ENCODE measurements at regions not wholly inside any gene's neighbourhood (a gene's known extent, or its start where the extent isn't known, plus 50 kb on each side); places are given as distances from the start of the nearest gene placed in this dataset.
A peak's percentile ranks its signal among the peaks of the same experiment; 100 is the strongest.
"Not testable (repeated sequence)": the region's sequence is repeated elsewhere in the genome, so short reads cannot be mapped to it uniquely, and the experiment has no call there.

DNA sequence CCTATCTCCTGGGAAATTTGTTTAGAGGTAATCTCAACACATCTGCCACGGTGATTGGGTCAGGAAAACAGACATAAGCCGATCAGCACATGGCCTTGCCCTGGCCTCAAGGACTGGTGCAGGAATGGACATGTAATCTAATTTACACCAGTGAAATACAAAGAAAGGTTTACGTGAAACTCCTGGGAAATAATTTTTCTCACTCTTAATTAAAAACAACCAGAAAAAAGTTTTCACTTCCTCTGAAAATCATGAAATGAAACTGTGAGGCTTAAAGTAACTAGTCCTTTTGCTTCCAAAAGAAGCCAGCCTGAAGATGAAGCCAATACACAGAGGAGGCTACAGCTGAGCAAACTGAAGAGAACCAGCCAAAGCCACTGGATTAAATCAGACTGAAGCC, 154.1 kb upstream of the FAM241A start:
- peak in 1 of 2 donors; percentile 26 for DNase-seq

DNA sequence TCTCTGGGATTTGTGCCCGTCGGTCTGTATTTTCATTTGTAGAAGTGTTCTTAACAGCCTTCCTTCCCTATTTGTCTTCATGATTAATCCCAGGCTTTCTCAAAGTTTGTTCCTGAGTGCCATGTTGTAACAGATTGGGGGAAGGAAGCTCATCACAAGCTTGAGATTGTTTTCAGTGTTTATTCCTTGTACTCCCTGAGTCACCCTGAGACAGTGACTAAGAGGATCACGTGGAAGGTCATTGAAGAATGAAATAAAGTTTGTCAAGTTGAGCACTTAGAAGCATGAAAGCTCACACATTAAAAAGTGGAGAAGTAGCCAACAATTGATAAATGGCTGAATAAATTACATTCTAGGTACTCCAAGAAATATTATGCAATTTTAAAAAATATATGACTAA, 153.5 kb upstream of the FAM241A start:
- DNase-seq, result peak; percentile 83 to 92

DNA sequence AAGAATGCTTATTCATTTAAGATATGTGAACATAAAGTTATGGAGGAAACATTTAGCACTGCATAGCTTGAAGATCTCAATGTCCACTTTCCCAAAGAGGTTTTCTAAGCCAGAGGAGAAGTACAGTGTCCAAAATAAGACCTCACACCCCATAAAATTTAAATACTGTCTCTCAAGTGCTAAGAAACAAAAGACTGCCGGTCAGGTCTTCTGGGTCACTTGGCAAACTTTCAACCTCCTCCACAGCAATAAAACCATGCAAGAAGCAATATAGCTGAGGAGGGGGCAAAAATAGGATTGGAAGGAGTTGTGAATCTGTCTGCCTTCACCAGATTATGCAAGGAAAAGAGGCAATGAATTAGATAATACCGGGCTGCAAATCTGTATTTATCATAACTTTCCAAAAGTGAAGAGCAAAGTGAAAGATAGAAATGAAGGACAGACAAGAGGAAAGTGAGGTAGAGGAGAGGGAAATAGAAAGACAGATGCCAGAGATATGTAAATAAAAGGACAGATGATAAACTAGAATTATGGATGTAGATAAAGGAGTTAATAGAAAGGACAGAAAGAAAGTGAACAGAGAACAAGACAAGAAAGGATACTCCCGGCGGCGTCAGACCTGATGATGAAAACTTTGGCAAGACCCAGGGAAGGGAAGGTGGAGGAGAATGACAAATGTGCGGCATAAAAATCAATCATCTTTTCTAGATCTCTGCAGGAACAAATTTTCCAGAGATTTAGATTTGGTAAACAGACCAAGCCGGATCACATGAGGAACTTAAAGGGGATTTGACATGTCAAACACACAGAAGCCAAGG, 152.7 kb upstream of the FAM241A start:
- DNase-seq, result no peak

DNA sequence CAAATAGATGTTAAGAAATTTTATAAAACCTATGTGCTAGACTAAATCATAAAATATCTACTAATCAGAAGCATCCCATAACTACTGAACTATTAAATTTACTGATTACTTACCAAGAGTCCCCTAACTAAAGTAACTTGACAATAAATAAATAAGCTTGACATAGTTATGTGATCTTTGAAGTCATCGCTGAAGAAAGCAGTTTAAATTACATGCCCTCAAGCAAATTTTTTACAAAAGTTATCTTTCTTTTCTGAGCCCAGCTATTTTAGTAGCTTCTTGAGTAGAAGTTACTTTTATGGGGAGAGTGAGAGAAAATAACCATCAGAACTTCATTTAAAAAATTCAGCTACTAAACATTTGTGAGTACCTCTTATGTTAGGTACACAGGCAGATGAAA, 150.9 kb upstream of the FAM241A start:
- DNase-seq, result no peak

- DNase-seq, result peak; percentile 16 to 61
These were observed 147.5 kb upstream of the FAM241A start for GRCh38 chr4:111997785-111998184.

- no peak for DNase-seq
These were observed 145.5 kb upstream of the FAM241A start for GRCh38 chr4:111999801-112000200.

DNA sequence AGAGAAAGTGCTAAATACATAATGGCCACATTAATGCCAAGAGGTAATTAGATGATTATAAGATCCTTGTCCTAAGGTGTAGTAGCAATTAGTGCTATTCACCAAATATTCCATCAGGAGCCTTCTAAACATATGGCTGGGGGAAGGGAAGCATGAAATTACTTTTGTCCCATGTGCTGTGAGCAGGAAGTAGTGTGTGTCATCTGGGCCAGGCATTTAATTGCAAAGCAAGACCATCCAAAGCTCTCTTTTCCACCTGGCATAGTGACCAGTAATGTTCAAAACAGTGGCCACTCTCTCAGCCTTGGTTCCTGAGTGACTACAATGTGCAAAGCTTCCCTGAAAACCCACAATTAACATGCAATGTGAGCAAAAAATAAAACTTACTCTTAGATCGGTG, 144.2 kb upstream of the FAM241A start:
- no peak for DNase-seq

DNA sequence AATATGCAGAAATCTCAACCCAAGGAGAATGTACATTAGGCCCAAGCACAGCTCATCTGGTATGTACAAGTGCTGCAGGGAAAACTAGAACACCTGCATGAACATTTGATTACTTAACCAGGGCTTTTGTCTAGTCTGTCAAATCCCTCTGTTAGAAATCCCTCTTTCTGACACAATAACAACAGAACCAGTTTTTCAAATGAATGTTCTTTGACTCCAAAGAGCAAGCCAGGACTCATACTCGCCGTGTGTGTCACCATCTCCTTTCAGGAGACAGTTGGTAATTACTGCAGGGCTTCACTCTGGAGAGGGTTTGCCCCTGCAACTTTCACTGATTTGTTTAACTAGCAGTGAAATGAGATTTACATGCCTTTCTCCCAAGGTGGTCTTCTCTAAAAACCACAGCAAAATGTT, 143.0 kb upstream of the FAM241A start:
- no peak for DNase-seq

- no peak for DNase-seq
These were observed 141.9 kb upstream of the FAM241A start for GRCh38 chr4:112003231-112003907.

- no peak for DNase-seq
These were observed 140.2 kb upstream of the FAM241A start for GRCh38 chr4:112005027-112005426.

DNA sequence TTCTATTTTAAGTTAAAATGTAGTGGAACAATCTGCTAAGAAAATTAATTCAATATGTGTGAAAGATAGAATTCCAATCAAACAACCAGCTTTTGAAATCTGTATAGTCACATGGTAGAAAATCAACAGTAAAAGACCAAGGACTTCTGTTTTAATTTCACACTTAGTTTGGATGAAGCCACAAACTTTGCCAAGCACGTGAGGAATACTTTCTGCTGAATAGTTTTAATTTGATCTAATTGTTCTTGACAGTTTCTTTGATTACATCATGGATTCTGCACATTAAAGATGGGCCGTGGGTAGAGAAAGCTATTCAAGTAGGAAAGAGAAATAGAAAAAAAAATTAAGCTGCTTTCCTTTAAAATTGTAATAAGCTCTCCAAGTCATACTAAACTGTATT, 137.9 kb upstream of the FAM241A start:
- DNase-seq, result peak in 1 of 2 donors; percentile 12

- DNase-seq, result no peak
These were observed 129.3 kb upstream of the FAM241A start for GRCh38 chr4:112015960-112016359.

DNA sequence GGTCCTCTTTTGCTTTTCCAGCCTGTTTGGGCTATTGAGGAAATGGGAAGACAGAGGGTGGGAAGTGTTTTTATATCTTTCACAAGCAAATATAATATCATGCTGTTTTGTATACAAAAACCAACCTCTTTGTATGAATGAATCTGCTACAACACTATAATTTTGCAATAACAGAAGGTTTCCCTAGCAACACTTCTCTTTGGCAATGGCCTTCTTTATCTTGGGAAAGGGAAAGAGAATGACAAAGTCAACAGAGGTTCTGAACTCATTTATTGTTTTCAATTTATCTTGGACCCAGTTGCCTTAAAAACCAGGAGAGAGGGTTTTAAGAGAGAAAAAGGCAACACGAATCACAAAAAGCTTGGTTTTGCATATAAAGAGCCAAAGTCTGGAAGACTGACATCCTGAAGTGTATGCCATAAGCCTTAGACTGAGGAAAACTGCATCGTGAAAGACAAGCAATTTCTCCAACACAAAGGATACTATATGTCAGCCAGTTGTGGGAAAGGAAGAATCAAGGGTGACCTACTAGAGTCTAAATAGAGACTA, 121.8 kb upstream of the FAM241A start:
- no peak for DNase-seq

DNA sequence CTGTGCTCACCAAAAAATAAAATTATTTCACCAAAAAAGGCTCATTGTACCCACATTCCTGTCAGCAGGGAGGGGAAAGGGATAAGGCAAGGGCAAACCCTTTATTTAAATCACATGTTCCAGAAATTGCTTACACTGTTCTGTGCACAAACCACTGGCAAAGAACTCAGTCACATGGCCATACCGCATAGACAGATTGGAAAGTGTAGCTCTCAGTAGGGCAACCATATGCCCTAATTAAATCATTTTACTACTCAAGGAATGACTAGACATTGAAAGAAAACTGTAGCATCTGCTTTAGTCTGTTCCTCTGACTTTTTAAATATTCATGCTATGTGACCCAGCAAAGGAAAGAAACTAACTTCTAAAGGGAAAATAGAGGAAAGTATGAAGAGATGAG, 119.2 kb upstream of the FAM241A start:
- no peak for DNase-seq

- no peak for DNase-seq
These were observed 115.5 kb upstream of the FAM241A start for GRCh38 chr4:112029771-112030171.

GRCh38 chr4:112031712-112032328, 113.4 kb upstream of the FAM241A start:
- peak; percentile 35 to 86 for DNase-seq

GRCh38 chr4:112036886-112037285, 108.4 kb upstream of the FAM241A start:
- DNase-seq, result no peak

DNA sequence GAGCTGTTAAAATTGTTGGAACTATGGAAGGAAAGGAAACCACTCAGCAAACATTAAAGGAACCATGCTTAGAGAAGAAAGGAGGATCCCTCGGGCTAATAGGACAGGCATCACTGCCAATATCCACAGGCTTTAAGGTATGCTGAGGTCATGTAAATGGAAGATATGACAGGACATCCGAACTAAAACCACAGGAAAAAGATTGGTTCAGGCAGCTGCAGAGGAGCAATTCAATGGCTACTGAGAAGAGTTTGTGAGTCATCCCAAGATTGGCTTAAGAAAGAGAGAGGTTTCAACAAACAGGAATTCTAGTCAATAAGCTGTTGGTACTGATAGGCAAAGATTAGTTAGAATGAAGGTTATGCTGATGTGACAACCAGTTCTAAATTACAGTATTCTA, 106.4 kb upstream of the FAM241A start:
- no peak for DNase-seq

DNA sequence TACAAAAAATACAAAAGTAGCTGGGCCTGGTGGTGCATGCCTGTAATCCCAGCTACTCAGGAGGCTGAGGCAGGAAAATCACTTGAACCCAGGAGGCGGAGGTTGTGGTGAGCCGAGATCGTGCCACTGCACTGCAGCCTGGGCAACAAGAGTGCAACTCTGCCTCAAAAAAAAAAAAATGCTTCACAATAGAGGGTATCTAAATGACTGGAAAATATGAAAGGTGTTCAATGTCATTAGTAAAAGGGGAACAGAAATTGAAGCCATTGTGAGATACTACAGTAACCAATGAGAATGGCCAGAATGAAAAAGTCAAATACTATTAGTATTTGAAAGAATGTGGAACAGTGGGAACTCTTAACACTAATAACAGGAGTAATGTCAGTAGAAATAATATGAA, 96.1 kb upstream of the FAM241A start:
- DNase-seq, result not testable (repeated sequence)

DNA sequence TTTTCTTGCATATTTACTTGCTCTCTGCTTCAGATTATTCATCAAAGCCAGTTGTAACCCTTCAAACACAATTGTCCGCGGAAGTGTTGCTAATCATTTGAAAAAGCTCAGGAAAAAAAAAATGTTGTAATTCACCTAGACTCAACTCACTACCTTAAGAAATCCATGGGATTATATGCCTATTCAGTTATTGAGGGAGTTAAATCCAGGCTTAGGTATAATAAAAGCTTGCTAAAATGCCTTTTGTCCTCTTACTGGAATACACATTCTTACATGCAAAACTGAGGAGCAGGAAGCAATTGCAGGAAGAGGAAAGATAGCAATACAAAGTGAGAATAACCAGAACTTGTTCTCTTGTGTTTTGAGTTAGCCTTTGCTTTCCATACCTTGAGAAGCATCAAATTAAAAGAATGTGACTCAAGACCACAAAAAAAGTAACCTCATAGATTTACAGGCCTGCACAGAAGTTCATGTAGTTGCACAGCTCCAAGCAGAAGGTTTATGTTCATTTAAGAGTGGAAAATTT, 91.4 kb upstream of the FAM241A start:
- DNase-seq, result no peak

GRCh38 chr4:112055100-112055499, 90.2 kb upstream of the FAM241A start:
- DNase-seq, result no peak

DNA sequence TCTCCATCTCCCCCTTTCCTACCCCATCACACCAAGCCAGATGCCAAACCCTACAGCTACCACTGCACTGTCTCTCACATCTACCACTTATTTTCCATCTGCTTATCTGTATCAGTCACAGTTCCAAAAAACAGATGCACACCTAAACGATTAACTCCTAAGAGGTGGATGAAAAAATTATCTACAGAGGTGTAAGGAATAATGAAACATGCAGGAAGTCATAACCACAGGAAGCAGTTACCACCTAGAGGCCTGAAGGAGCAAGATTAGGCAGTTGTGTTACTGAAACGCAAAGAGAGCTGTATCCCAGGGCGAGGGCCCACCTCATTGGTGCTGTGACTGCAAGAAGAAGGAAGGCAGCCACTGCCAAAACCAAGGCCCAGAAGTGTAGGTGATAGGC, 87.8 kb upstream of the FAM241A start:
- no peak for DNase-seq

DNA sequence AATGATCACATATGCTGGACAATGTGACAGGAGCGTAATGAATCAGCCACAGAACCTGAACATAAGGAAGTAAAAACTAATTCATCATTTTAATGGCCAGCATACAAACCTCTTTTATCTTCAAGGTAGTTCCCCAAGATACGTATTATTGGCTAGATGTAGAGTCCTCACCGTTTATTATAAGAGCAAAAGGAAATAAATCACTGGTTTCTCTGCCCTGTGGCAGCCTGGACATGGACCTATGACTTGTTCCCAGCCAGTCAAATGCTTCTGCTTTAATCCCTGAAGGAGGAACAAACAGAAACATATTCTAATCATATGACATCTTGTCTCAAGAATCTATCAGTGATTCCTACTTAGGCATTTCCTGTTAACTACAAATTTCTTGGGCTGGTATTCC, 86.8 kb upstream of the FAM241A start:
- DNase-seq, result peak in 1 of 2 donors; percentile 5

All from inflammatory macrophage treated with lipopolysaccharide for 1 hour (primary cell).